ENCODE measurements at regions not wholly inside any gene's neighbourhood (a gene's known extent, or its start where the extent isn't known, plus 50 kb on each side); places are given as distances from the start of the nearest gene placed in this dataset.

DNA sequence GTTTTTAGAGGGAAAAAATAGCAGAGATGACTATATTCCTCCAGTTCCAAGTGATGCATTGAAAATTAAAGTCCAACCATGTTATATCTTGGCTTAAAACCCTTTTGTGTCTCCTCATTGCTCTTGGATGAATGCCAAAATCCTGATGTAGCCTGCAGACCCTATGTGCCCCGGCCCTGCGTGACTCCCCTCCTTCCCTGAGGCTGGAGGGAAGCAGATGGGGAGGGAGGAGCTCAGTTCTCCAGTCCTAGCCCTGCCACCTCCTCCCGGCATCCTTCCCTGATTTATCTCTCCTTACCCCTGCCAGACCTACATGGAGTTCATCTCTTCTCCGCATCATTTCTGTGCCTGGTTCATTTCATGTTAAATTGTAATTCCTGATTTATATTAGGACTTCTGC, 397.4 kb downstream of the PTPRU start:
- Histone ChIP-seq H3K27me3 (ENCODE audit: control insufficient read depth, insufficient read depth, low read length) (no peaks in the 10 kb centered on the region; the same call in 1 of the 2 replicates), H3K36me3 (replicated peaks; ENCODE audit: control insufficient read depth, insufficient read depth, low read length) (no peaks in the 10 kb centered on the region), H3K4me3 (ENCODE audit: insufficient read depth, low read depth, low read length) (no peak overlapping the region)
- no peak for DNase-seq

DNA sequence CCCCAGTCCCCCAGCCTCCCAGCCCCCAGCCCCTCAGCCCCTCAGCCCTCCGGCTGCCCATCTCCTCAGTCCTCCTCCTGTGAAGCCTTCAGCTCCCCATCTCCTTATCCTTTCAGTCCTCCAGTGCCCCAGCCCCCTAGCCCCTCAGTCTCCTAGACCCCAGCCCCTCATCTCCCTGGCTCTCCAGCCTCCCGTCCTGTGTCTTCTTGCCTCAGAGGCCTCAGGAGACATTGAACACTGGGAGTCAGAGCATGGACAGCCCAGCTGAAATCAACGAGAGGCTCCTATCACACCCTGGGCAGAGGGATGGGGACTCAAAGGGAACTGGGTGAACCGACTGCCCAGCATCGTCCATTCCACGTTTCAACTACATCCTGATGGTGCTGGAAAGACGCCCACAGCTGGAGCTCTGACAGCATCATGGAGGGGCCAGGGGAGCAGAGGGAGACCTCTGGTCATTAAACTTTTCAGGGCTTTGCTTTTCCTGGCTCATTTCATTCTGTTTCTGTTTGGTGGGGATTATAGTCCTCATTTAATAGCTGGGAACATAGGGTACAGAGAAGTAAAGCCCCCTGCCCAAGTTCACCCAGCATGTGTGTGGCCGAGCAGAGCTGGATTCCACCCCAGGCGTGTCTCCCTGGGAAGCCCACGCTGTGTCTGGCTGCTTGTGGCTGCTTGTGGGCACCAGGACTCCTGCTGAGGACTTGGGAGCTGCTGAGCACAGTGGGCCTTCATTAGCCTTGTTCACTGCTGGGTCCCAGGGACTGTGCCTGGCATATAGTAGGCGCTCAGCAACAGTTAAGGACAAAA, 396.7 kb downstream of the PTPRU start:
- no peaks in the 10 kb centered on the region; the same call in 1 of the 2 replicates for H3K27me3 ChIP-seq (ENCODE audit: control insufficient read depth, insufficient read depth, low read length)
- H3K36me3 ChIP-seq (replicated peaks; ENCODE audit: control insufficient read depth, insufficient read depth, low read length): no peaks in the 10 kb centered on the region
- H3K4me3 ChIP-seq (ENCODE audit: insufficient read depth, low read depth, low read length): no peak overlapping the region
- no peak for DNase-seq

DNA sequence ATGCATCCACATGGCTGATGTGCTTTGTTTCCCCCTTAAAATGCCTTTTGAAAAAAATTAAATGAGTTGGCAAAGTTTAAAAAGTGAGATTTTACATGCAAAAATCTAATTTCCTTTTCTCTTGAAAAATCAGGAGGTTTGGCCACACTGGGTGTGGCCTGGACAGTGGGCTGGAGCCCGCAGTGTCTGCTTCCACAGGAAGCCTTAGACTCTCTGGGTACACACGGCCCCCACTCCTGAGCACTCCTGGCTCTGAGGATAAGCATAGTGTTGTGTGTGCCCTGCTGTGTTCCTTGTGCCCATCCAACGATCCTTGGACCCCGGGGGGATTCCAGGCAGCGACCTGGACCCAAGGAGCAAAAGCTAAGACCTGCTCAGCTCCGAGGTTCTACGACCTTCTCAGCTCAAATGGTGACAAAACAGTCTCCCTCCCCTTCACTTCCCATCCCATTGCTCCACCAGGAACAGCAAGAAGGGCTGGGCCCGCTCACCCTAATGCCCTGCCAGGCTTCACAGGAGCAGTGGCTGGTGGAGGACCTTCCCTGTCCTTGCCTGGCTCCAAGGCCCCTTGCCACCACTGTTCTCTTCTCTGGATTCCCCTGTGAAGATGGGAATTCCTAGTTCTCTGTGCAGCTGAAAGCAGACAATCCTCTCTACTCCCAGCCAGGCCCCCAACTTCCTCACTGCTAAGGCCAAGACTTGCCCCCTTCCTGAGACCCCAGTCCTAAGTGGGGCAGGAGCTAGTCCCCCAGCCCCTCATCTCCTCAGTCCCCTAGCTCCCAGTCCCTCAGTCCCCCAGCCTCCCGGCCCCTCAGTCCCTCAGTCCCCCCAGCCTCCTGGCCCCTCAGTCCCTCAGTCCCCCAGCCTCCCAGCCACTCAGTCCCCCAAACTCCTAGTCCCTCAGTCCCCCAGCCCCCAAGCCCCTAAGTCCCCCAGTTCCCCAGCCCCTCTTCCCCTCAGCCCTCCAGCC, 395.8 kb downstream of the PTPRU start:
- Histone ChIP-seq H3K36me3 (replicated peaks; ENCODE audit: control insufficient read depth, insufficient read depth, low read length) (no peaks in the 10 kb centered on the region), H3K4me3 (ENCODE audit: insufficient read depth, low read depth, low read length) (no peak overlapping the region), H3K27me3 (ENCODE audit: control insufficient read depth, insufficient read depth, low read length) (no peaks in the 10 kb centered on the region; the same call in 1 of the 2 replicates)
- DNase-seq: no peak

DNA sequence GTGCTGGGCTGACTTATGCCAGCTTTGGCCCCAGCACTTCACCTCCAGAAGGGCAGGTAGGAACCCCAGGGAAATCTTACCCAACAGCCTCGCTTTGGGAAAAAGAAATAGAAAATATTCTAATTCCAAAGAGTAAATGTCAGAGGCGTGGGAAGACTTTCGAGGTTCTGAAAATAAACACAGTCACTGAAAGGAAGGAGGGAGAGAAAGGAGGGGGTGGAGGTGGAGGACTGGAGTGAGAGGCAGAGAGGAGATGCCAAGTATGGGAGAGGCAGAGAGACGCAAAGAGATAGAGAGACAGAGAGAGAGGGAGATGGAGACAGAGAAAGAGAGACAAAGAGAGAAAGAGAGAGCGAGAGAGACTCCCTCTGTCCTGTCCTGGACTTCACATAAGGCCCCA, 395.0 kb downstream of the PTPRU start:
- Histone ChIP-seq H3K27me3 (ENCODE audit: control insufficient read depth, insufficient read depth, low read length) (no peaks in the 10 kb centered on the region), H3K4me3 (ENCODE audit: insufficient read depth, low read depth, low read length) (no peak overlapping the region), H3K36me3 (replicated peaks; ENCODE audit: control insufficient read depth, insufficient read depth, low read length) (no peaks in the 10 kb centered on the region)
- no peak for DNase-seq

DNA sequence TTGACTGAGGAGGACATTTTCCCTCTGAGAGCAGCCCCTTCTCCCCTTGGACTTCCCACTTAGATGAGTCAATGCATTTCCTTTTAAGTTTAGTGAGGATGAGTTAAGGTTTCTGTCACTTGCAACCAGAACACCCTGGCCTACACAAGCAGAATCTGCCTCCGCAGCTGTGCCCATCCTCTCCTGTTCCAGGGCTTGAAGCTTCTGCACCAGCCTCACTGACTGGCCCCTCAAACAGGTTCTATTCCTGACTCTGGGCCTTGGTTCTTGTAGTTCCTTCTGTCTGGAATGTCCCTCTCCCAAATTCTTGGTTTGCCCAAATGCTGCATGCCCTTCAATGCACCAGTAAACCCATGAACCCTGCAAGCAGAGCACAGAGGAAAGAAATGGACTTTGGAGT, 394.4 kb downstream of the PTPRU start:
- H3K36me3 ChIP-seq (replicated peaks; ENCODE audit: control insufficient read depth, insufficient read depth, low read length): no peaks in the 10 kb centered on the region
- H3K4me3 ChIP-seq (ENCODE audit: insufficient read depth, low read depth, low read length): no peak overlapping the region
- no peak for DNase-seq
- no peaks in the 10 kb centered on the region for H3K27me3 ChIP-seq (ENCODE audit: control insufficient read depth, insufficient read depth, low read length)

DNA sequence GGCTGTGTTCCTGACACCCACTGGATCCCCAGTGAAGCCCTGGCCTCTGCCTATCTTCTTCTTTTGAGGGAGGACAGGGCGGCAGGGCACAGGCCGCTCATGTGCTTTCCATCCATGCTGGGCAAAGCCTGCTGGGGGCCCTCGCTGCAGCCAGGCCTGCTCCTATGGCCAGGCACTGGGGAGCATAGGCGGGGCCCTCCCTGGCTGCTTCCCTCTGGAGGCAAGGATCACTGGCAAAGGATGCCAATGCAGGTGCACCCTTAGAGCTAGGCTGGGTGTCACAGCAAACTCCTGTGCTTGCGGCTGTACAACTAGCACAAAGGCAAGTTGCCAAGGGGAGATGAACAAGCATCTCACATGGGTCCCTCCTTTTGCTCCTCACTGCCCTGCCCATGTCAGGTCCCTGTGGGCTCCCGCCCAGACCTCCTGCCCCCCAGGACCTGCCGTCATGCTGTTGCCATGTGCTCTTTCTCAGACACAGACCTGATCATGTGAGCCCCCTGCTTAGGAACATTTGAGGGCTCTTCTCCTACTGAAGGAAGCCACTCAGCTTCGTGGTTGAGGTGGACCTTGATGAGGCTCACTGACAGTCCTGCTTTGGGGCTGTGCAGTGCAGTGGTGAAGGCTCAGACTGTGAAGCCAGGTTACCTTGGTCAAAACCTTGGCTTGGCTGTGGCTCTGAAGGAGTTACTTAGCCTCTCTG, 393.6 kb downstream of the PTPRU start:
- DNase-seq: no peak
- no peaks in the 10 kb centered on the region for H3K27me3 ChIP-seq (ENCODE audit: control insufficient read depth, insufficient read depth, low read length)
- H3K4me3 ChIP-seq (ENCODE audit: insufficient read depth, low read depth, low read length): no peak overlapping the region
- H3K36me3 ChIP-seq (replicated peaks; ENCODE audit: control insufficient read depth, insufficient read depth, low read length): no peaks in the 10 kb centered on the region

DNA sequence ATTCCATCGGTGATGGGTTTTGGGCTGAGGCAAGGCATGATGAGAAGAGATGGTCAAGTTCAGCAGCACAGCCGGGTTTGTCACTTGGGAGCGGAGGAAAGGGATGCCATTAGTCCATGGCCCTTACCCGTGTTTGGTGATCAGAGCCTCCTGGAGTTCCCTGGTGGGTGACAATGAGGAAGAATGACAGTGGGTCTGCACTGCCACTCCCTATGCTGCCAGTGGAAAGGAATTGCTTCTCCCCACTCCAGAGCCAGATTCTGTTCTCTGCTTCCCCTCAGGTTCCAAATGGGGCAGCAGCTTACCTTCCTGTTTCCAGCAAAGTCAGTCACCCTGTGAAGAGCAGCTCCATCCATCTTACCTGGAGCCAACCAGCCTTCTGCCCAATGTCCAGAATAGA, 393.1 kb downstream of the PTPRU start:
- no peaks in the 10 kb centered on the region for H3K36me3 ChIP-seq (replicated peaks; ENCODE audit: control insufficient read depth, insufficient read depth, low read length)
- H3K27me3 ChIP-seq (ENCODE audit: control insufficient read depth, insufficient read depth, low read length): no peaks in the 10 kb centered on the region
- no peak for DNase-seq
- H3K4me3 ChIP-seq (ENCODE audit: insufficient read depth, low read depth, low read length): no peak overlapping the region

DNA sequence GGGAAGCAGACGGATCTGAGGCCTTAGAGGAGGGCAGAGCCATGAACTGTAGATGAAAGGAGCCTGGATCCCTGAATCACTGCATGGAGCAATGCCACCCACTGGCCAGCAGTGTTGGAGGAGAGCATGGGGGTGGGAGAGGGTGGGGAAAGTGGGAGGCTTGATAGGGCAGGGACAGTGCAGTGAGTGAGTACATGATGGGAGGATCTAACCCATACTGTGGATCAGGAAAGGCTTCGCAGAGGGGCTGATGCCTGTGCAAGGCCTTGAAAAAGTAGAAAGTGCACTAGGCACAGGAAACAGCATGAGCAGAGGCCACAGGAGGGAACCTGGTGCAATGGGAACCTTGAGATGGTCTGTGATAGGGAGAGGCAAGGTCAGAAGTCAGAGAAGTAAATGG, 391.9 kb downstream of the PTPRU start:
- no peak for DNase-seq
- Histone ChIP-seq H3K36me3 (replicated peaks; ENCODE audit: control insufficient read depth, insufficient read depth, low read length) (no peaks in the 10 kb centered on the region), H3K4me3 (ENCODE audit: insufficient read depth, low read depth, low read length) (no peak overlapping the region), H3K27me3 (ENCODE audit: control insufficient read depth, insufficient read depth, low read length) (no peaks in the 10 kb centered on the region)

DNA sequence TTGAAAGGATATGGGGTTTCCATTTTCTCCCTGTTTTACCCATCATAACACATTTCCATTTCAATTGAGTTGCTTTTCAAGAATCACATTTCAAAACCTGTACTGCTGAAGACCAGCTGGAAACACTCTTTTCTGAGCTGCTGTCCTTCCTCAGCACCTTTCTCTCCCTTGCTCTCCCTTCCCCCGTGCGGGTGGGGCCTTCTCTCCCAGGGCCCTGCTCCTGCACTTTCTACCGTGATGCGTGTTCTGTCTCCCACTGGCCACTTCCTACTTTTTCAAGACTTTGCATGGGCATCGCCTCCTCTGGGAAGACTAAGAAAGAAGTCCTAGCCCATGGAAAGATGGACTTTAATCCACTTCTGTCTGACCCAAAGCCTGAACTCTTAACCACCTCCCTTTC, 390.4 kb downstream of the PTPRU start:
- DNase-seq: no peak
- no peak overlapping the region for H3K4me3 ChIP-seq (ENCODE audit: insufficient read depth, low read depth, low read length)
- H3K27me3 ChIP-seq (ENCODE audit: control insufficient read depth, insufficient read depth, low read length): no peaks in the 10 kb centered on the region
- no peaks in the 10 kb centered on the region for H3K36me3 ChIP-seq (replicated peaks; ENCODE audit: control insufficient read depth, insufficient read depth, low read length)

DNA sequence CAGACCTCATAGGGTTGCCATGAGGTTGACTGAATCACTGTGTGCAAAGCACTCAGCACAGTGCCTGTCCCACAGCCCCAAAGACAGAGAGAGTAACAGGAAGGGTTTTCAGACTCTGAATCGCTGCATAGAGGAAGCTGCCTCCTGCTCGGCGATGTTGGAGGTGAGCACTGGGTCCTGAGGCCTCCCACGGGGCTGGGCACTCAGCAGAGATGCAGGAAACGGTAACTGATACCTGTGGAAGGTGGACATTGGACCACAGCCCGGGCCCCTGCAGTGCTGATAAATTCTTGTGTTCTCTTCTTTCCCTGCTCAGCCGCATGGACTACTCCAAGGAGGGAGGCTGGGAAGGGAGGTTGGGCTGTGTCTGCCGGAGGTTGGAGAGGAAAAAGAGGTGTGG, 389.7 kb downstream of the PTPRU start:
- Histone ChIP-seq H3K4me3 (ENCODE audit: insufficient read depth, low read depth, low read length) (no peak overlapping the region), H3K27me3 (ENCODE audit: control insufficient read depth, insufficient read depth, low read length) (no peaks in the 10 kb centered on the region), H3K36me3 (replicated peaks; ENCODE audit: control insufficient read depth, insufficient read depth, low read length) (no peaks in the 10 kb centered on the region)
- DNase-seq: no peak

DNA sequence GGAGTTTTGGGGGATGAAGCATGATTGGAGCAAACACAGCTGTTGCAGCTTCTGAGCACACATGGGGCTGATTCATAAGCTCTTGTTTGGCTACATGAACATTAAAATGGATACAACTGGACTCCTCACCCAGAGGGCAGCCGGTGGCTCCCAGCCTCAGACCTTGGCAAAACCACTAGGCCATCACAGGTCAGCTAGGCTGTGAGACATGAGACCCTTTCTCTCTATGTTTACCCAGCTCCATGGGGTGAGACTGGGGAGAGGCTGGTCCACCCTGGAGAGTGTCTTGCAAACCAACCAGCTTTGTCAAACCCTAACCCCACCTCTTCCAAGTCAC, 388.7 kb downstream of the PTPRU start:
- Histone ChIP-seq H3K36me3 (replicated peaks; ENCODE audit: control insufficient read depth, insufficient read depth, low read length) (no peaks in the 10 kb centered on the region), H3K27me3 (ENCODE audit: control insufficient read depth, insufficient read depth, low read length) (no peaks in the 10 kb centered on the region), H3K4me3 (ENCODE audit: insufficient read depth, low read depth, low read length) (no peak overlapping the region)
- no peak for DNase-seq

DNA sequence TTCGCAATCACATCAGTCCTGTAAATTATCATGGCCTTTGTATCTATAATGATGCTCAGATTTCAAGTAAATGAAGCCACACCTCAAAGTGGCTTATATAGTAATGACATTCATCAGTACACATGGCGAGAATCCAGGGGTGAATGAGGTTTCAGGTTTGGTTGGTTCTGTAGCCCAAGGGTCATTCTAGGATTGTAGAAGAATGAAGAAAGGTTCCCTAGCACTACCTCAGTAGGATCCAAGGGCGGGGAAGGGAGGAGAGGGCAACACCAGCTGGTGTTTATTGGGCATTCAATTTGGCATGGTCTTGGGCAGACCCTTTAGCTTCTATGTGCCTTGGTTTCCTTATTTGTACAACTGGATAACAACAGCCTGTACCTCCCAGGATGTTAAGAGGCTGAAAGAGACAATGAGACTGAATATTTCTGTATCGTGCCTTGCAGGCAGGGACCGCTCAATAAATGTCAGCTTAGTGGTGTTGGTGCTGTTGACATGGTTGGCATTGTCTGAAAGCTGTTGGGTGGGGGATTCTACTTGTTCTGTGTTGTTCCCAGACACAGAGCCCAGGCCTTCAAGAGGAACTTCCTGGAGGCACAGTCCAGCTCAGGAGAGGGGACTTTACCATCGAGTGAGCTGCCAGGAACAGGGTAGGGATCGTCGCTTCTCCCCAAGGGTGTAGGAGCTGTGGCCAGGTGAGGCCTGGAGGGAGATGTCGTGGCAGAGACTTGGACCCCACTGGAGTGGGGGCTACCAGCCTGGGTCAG, 388.2 kb downstream of the PTPRU start:
- Histone ChIP-seq H3K36me3 (replicated peaks; ENCODE audit: control insufficient read depth, insufficient read depth, low read length) (no peaks in the 10 kb centered on the region), H3K4me3 (ENCODE audit: insufficient read depth, low read depth, low read length) (no peak overlapping the region), H3K27me3 (ENCODE audit: control insufficient read depth, insufficient read depth, low read length) (no peaks in the 10 kb centered on the region)
- DNase-seq: no peak

DNA sequence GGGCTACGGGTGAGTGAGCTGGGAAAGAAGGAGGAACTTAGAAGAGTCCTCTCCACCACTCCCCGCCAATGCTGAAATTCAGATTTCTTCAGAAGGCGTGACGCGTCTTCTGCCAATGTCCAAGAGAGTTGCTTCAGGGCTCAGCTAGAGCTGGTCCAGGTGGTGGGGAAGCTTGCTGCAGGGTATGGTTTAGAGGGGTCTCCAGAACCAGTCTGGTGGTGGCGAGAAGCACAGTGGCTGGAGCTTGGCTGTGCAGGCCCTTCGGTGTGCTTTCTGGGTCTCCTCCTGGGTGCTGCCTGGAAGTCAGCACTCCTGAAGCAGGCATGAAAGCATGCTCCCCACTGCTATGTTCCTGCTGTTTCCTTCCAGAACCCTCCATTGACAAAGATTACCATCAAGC, 387.2 kb downstream of the PTPRU start:
- Histone ChIP-seq H3K36me3 (replicated peaks; ENCODE audit: control insufficient read depth, insufficient read depth, low read length) (no peaks in the 10 kb centered on the region), H3K27me3 (ENCODE audit: control insufficient read depth, insufficient read depth, low read length) (no peaks in the 10 kb centered on the region), H3K4me3 (ENCODE audit: insufficient read depth, low read depth, low read length) (no peak overlapping the region)
- no peak for DNase-seq

DNA sequence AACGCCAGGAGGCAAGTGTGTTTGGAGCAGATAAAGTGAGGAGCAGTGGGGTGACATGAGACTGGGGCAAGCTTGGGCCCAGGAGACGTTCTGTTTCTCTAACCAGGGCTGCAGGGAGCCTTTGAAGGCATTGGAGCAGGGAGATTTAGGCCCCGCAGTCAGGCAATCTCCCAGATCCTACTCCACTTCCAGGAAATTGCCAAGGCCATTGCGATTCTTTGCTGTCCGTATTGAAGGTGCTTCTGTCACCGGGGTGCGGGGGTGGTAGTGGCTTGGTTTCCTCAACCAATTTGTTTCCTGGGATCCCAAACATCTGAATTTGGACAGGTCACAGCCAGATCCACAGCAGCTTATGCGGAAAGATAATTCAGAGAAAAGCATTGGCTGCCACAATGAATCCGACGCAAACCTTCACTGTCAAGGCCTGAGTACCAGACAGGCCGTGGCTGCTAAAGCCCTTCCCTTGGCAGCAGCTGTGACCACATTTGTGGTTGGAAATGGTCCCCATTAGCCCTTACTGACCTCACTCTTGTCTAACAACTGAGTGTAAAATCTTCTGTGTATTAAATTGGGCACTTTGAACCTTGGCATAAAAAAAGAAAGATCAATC, 385.6 kb downstream of the PTPRU start:
- no peaks in the 10 kb centered on the region for H3K36me3 ChIP-seq (replicated peaks; ENCODE audit: control insufficient read depth, insufficient read depth, low read length)
- H3K27me3 ChIP-seq (ENCODE audit: control insufficient read depth, insufficient read depth, low read length): no peaks in the 10 kb centered on the region
- no peak for DNase-seq
- no peak overlapping the region for H3K4me3 ChIP-seq (ENCODE audit: insufficient read depth, low read depth, low read length)

All from H7 (cell line).